ENCODE measurements at regions not wholly inside any gene's neighbourhood (a gene's known extent, or its start where the extent isn't known, plus 50 kb on each side); places are given as distances from the start of the nearest gene placed in this dataset.

GRCh38 chr15:46460431-46461094, 825.7 kb downstream of the SQOR start:
- Histone ChIP-seq H3K79me2 (ENCODE audit: low read length) (no peaks in the 10 kb centered on the region), H3K9me2 (replicated peaks; ENCODE audit: insufficient read depth, low read length) (no peaks in the 10 kb centered on the region), H3K27me3 (replicated peaks; ENCODE audit: insufficient read depth, low read length) (no peaks in the 10 kb centered on the region), H3K4me3 (ENCODE audit: low read length) (no peak overlapping the region), H3K9me3 (replicated peaks; ENCODE audit: insufficient read depth, low read length) (no peaks in the 10 kb centered on the region), H3K4me1 (ENCODE audit: low read length) (no peaks in the 10 kb centered on the region), H3K36me3 (replicated peaks; ENCODE audit: insufficient read depth, low read length) (no peaks in the 10 kb centered on the region), H3F3A (ENCODE audit: insufficient read depth, low read length) (no peaks in the 10 kb centered on the region), H3K4me2 (ENCODE audit: low read depth, low read length) (no peak overlapping the region), H3K9ac (ENCODE audit: low read length) (no peak overlapping the region), H2AFZ (ENCODE audit: low read length) (no peak overlapping the region), H4K20me1 (ENCODE audit: insufficient read depth, low read length) (no peaks in the 10 kb centered on the region), H3K27ac (ENCODE audit: low read length) (no peak overlapping the region)
- TF ChIP-seq EZH2phosphoT487 (IDR thresholded peaks at IDR 0.05; ENCODE audit: low read length) (no peak), CTCF (IDR thresholded peaks at IDR 0.05; ENCODE audit: low read length) (no peak), EZH2 (optimal IDR thresholded peaks at IDR 0.05; ENCODE audit: low read depth, low read length) (no peak)
- no peak for DNase-seq

GRCh38 chr15:46461416-46461815, 826.6 kb downstream of the SQOR start:
- Histone ChIP-seq H3K79me2 (ENCODE audit: low read length) (no peaks in the 10 kb centered on the region), H3K4me3 (ENCODE audit: low read length) (no peak overlapping the region), H3K36me3 (replicated peaks; ENCODE audit: insufficient read depth, low read length) (no peaks in the 10 kb centered on the region), H3F3A (ENCODE audit: insufficient read depth, low read length) (no peaks in the 10 kb centered on the region), H3K9me2 (replicated peaks; ENCODE audit: insufficient read depth, low read length) (no peaks in the 10 kb centered on the region), H3K27ac (ENCODE audit: low read length) (no peak overlapping the region), H3K4me2 (ENCODE audit: low read depth, low read length) (no peak overlapping the region), H3K27me3 (replicated peaks; ENCODE audit: insufficient read depth, low read length) (no peaks in the 10 kb centered on the region), H2AFZ (ENCODE audit: low read length) (no peak overlapping the region), H3K9ac (ENCODE audit: low read length) (no peak overlapping the region), H3K4me1 (ENCODE audit: low read length) (no peaks in the 10 kb centered on the region), H3K9me3 (replicated peaks; ENCODE audit: insufficient read depth, low read length) (no peaks in the 10 kb centered on the region), H4K20me1 (ENCODE audit: insufficient read depth, low read length) (no peaks in the 10 kb centered on the region)
- no peak for DNase-seq
- no peak for TF ChIP-seq EZH2 (optimal IDR thresholded peaks at IDR 0.05; ENCODE audit: low read depth, low read length)
- no peak for TF ChIP-seq CTCF (IDR thresholded peaks at IDR 0.05; ENCODE audit: low read length)
- TF ChIP-seq EZH2phosphoT487 (IDR thresholded peaks at IDR 0.05; ENCODE audit: low read length): no peak

GRCh38 chr15:46467041-46467440, 832.2 kb downstream of the SQOR start:
- Histone ChIP-seq H3F3A (ENCODE audit: insufficient read depth, low read length) (no peaks in the 10 kb centered on the region), H3K4me2 (ENCODE audit: low read depth, low read length) (no peak overlapping the region), H3K4me3 (ENCODE audit: low read length) (no peak overlapping the region), H2AFZ (ENCODE audit: low read length) (no peak overlapping the region), H3K27me3 (replicated peaks; ENCODE audit: insufficient read depth, low read length) (no peaks in the 10 kb centered on the region), H3K9ac (ENCODE audit: low read length) (no peak overlapping the region), H3K79me2 (ENCODE audit: low read length) (no peaks in the 10 kb centered on the region), H3K9me3 (replicated peaks; ENCODE audit: insufficient read depth, low read length) (no peaks in the 10 kb centered on the region), H3K4me1 (ENCODE audit: low read length) (no peaks in the 10 kb centered on the region), H3K9me2 (replicated peaks; ENCODE audit: insufficient read depth, low read length) (no peaks in the 10 kb centered on the region), H3K27ac (ENCODE audit: low read length) (no peak overlapping the region), H4K20me1 (ENCODE audit: insufficient read depth, low read length) (no peaks in the 10 kb centered on the region), H3K36me3 (replicated peaks; ENCODE audit: insufficient read depth, low read length) (no peaks in the 10 kb centered on the region)
- TF ChIP-seq EZH2 (optimal IDR thresholded peaks at IDR 0.05; ENCODE audit: low read depth, low read length): no peak
- TF ChIP-seq CTCF (IDR thresholded peaks at IDR 0.05; ENCODE audit: low read length): no peak
- TF ChIP-seq EZH2phosphoT487 (IDR thresholded peaks at IDR 0.05; ENCODE audit: low read length): no peak
- DNase-seq: no peak

Data from MM.1S (cell line).